22Rv1 (cell line): ENCODE measurements at regions not wholly inside any gene's neighbourhood (a gene's known extent, or its start where the extent isn't known, plus 50 kb on each side); places are given as distances from the start of the nearest gene placed in this dataset.
"Not testable (repeated sequence)": the region's sequence is repeated elsewhere in the genome, so short reads cannot be mapped to it uniquely, and the experiment has no call there.

Source experiments
- H3K27ac ChIP-seq: fragments of 450-650 bp; 2 replicates; pipeline ENCODE4 v1.5.1; 2017
- CTCF ChIP-seq: fragments of 450-650 bp; IDR thresholded peaks from 2 replicates; pipeline ENCODE4 v1.5.1; 2017; ENCODE audit warnings: mild to moderate bottlenecking
- ZFX ChIP-seq: fragments of 450-650 bp; IDR thresholded peaks from 2 replicates; pipeline ENCODE4 v1.6.1; 2017; ENCODE audit warnings: antibody characterized with exemption, borderline replicate concordance

- TF ChIP-seq CTCF, result no peak
- no peak overlapping the region for H3K27ac ChIP-seq
Measured at GRCh38 chr5:101080462-101081240, 177.6 kb upstream of the ST8SIA4 start.

GRCh38 chr5:101068298-101068697, 165.2 kb upstream of the ST8SIA4 start:
- no peak for TF ChIP-seq ZFX
- TF ChIP-seq CTCF, result no peak
- H3K27ac ChIP-seq, result no peak overlapping the region

- TF ChIP-seq ZFX (no peak), CTCF (no peak)
- H3K27ac ChIP-seq, result no peak overlapping the region
Measured at GRCh38 chr5:101067429-101067828, 164.3 kb upstream of the ST8SIA4 start.

GRCh38 chr5:101062902-101063301, 159.8 kb upstream of the ST8SIA4 start:
- TF ChIP-seq ZFX, result no peak
- no peak for TF ChIP-seq CTCF

GRCh38 chr5:101047181-101047580, 144.1 kb upstream of the ST8SIA4 start:
- H3K27ac ChIP-seq, result no peak overlapping the region
- TF ChIP-seq ZFX (no peak), CTCF (no peak)

More at GRCh38 chr5:101062902-101063301, 159.8 kb upstream of the ST8SIA4 start:
- no peak overlapping the region for H3K27ac ChIP-seq

GRCh38 chr5:101045689-101046088, 142.6 kb upstream of the ST8SIA4 start:
- TF ChIP-seq CTCF (no peak), ZFX (no peak)
- H3K27ac ChIP-seq, result no peak overlapping the region

- H3K27ac ChIP-seq, result not testable (repeated sequence)
Measured at GRCh38 chr5:101040002-101040401, 136.9 kb upstream of the ST8SIA4 start.

- no peak overlapping the region for H3K27ac ChIP-seq
- TF ChIP-seq ZFX (no peak), CTCF (no peak)
Measured at GRCh38 chr5:101036778-101037177, 133.7 kb upstream of the ST8SIA4 start.
